A673 (cell line): ENCODE measurements at regions not wholly inside any gene's neighbourhood (a gene's known extent, or its start where the extent isn't known, plus 50 kb on each side); places are given as distances from the start of the nearest gene placed in this dataset.

Source experiments
- BruUV-seq: library from RNA; stranded (reverse); fragments of 400-500 nt; replicated peaks from 2 replicates; lab custom pipeline; 2021; lab: Mats Ljungman, UMichigan
- CTCF ChIA-PET: fragments of 300-600 bp; sonication (Branson Sonifier 250); formaldehyde crosslinking; loops from one replicate; lab custom pipeline; 2022; ENCODE audit warnings: antibody characterized with exemption; lab: Charles Lee
- POLR2A ChIA-PET: fragments of 300-600 bp; sonication (Branson Sonifier 250); formaldehyde crosslinking; loops from one replicate; lab custom pipeline; 2022; ENCODE audit warnings: antibody characterized with exemption; ENCODE audit not compliant: low non-redundant PET; lab: Charles Lee
- DNase-seq: peaks from one replicate; pipeline ENCODE4 v3.0.0-alpha.2; 2015; ENCODE audit warnings: low spot score
- H3K27ac ChIP-seq: fragments of 200-600 bp; sonication (generic); 2 replicates; pipeline ENCODE4 v1.5.1; 2016; ENCODE audit warnings: mixed run types, low read depth, mild to moderate bottlenecking, mixed read lengths, antibody characterized with exemption, low read length; ENCODE audit not compliant: poor library complexity, severe bottlenecking
- H3K27me3 ChIP-seq: fragments of 200-600 bp; sonication (generic); replicated peaks from 2 replicates; pipeline ENCODE4 v1.6.1; 2017; ENCODE audit warnings: mixed run types, low read depth, mild to moderate bottlenecking, mixed read lengths, antibody characterized with exemption, low read length; ENCODE audit not compliant: insufficient read depth, poor library complexity
- H3K36me3 ChIP-seq: fragments of 200-600 bp; sonication (generic); 2 replicates; pipeline ENCODE4 v1.6.1; 2016; ENCODE audit warnings: mixed run types, mild to moderate bottlenecking, mixed read lengths, antibody characterized with exemption, low read length; ENCODE audit not compliant: insufficient read depth, poor library complexity, severe bottlenecking
- H3K4me1 ChIP-seq: fragments of 200-600 bp; sonication (generic); 2 replicates; pipeline ENCODE4 v1.6.1; 2017; ENCODE audit warnings: mixed run types, mild to moderate bottlenecking, mixed read lengths, antibody characterized with exemption, low read length; ENCODE audit not compliant: insufficient read depth, poor library complexity, severe bottlenecking
- H3K4me3 ChIP-seq: fragments of 200-600 bp; sonication (generic); 2 replicates; pipeline ENCODE4 v1.5.1; 2016; ENCODE audit warnings: low read depth, mixed run types, mild to moderate bottlenecking, mixed read lengths, low read length; ENCODE audit not compliant: poor library complexity, severe bottlenecking
- H3K9me3 ChIP-seq: fragments of 200-600 bp; sonication (generic); 2 replicates; pipeline ENCODE4 v1.6.1; 2016; ENCODE audit warnings: mixed run types, low read depth, mild to moderate bottlenecking, mixed read lengths, antibody characterized with exemption, low read length; ENCODE audit not compliant: poor library complexity, severe bottlenecking
- EZH2 ChIP-seq: fragments of 200-600 bp; sonication (generic); IDR thresholded peaks from 2 replicates; pipeline ENCODE4 v1.6.1; 2017; ENCODE audit warnings: borderline replicate concordance, low read depth, mild to moderate bottlenecking, mixed read lengths, antibody characterized with exemption, low read length; ENCODE audit not compliant: poor library complexity, severe bottlenecking
- intact Hi-C: fragments of 100-400 bp; cut with micrococcal nuclease; formaldehyde crosslinking; loops from one replicate; pipeline ENCODE4 v1.10.0; 2022; ENCODE audit not compliant: unreplicated experiment
- TF ChIP-seq, protein P1 (sequence below): fragments of 300-800, 200-600 bp; sonication (generic); conservative IDR thresholded peaks from 2 replicates; pipeline ENCODE4 v1.5.1; 2017; ENCODE audit warnings: low read depth, mild to moderate bottlenecking, antibody characterized with exemption, low read length, moderate library complexity, mixed read lengths

GRCh38 chr11:43580735-43581369, 99.7 kb upstream of the HSD17B12 start:
- intact Hi-C loops: loop anchor here (5.0 kb wide), 1 partner anchor 41 kb away; no protein-coding TSS in a partner anchor
- Histone ChIP-seq H3K9me3 (no peaks in the 10 kb centered on the region), H3K27me3 (peaks cover 98% of the 10 kb centered on the region), H3K27ac (no peak overlapping the region), H3K4me1 (peaks cover 41% of the 10 kb centered on the region), H3K4me3 (peak overlapping the region; percentile 35), H3K36me3 (no peaks in the 10 kb centered on the region)
- BruUV-seq: no TSS peak
- peak; percentile 73 for DNase-seq
- ChIA-PET CTCF (interaction anchor here (1.0 kb wide), 1 partner anchor 271 kb away, joined by 4 read pairs; no protein-coding TSS in a partner anchor), POLR2A (no interaction called here)
- TF ChIP-seq, protein P1, sequence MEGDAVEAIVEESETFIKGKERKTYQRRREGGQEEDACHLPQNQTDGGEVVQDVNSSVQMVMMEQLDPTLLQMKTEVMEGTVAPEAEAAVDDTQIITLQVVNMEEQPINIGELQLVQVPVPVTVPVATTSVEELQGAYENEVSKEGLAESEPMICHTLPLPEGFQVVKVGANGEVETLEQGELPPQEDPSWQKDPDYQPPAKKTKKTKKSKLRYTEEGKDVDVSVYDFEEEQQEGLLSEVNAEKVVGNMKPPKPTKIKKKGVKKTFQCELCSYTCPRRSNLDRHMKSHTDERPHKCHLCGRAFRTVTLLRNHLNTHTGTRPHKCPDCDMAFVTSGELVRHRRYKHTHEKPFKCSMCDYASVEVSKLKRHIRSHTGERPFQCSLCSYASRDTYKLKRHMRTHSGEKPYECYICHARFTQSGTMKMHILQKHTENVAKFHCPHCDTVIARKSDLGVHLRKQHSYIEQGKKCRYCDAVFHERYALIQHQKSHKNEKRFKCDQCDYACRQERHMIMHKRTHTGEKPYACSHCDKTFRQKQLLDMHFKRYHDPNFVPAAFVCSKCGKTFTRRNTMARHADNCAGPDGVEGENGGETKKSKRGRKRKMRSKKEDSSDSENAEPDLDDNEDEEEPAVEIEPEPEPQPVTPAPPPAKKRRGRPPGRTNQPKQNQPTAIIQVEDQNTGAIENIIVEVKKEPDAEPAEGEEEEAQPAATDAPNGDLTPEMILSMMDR: no peak
- peak; percentile 97 for TF ChIP-seq EZH2

- peak overlapping the region; percentile 35 for H3K4me3 ChIP-seq
- H3K36me3 ChIP-seq: no peaks in the 10 kb centered on the region
- no peak for DNase-seq
- peaks cover 95% of the 10 kb centered on the region for H3K27me3 ChIP-seq
- intact Hi-C loops: loop anchor here (5.0 kb wide), 1 partner anchor 41 kb away; no protein-coding TSS in a partner anchor
- no peaks in the 10 kb centered on the region for H3K9me3 ChIP-seq
- H3K4me1 ChIP-seq: peaks cover 35% of the 10 kb centered on the region
- no TSS peak for BruUV-seq
- ChIA-PET POLR2A (interaction anchor here (0.5 kb wide), 1 partner anchor 156 kb away, joined by 10 read pairs; no protein-coding TSS in a partner anchor), CTCF (interaction anchor here (0.7 to 1.5 kb wide), 3 partner anchors 14 to 270 kb away, joined by 4 to 5 read pairs (median 4); no protein-coding TSS in a partner anchor)
- no peak overlapping the region for H3K27ac ChIP-seq
- TF ChIP-seq EZH2: no peak
- TF ChIP-seq, protein P1: no peak
Observed at GRCh38 chr11:43581370-43582023, 99.0 kb upstream of the HSD17B12 start.

DNA sequence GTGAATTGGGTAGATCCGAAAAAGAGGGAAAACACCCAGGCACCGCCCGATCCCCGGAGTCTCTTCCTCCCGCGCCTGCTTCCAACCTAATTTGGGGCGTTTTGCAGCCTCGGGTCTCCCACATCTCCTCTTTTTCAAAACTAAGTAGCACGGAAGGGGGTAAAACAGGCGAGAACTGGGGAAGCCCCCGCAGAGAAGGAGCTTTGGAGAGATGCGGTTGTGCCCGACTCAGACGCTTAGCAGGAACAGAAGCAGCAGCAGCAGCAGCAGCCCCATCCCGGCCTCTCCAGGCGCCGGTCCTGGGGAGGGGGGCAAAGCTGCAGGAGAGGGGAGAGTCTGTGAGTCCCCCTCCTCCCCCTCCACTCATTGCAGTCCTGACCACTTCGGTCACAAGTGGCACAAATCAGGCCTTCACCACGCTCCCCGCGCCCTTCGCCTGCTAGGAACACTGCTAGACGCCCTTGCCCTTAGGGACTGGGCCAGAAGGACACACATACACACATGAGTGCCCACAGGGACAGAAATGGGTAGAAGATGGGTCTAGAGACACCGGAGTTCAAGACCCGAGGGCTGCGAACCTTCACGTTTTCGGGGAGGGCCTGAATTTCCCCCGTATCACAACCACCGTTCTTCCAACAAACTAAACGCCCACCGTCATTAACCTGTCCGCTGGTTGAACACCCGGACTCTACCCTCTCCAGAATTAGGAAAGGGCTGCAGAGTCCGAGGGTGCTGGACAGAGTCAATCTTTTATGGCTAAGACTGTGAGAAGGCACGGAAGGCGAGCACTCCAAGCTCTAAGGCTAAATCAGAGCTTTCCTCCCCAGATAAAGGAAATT, 98.3 kb upstream of the HSD17B12 start:
- DNase-seq: no peak
- BruUV-seq: no TSS peak
- TF ChIP-seq, protein P1: no peak
- peak; percentile 79 for TF ChIP-seq EZH2
- ChIA-PET POLR2A (interaction anchor here (0.5 to 0.6 kb wide), 2 partner anchors 155 to 571 kb away, joined by 3 to 10 read pairs; no protein-coding TSS in a partner anchor), CTCF (interaction anchor here (0.7 to 1.5 kb wide), 2 partner anchors 15 to 220 kb away, joined by 4 to 5 read pairs; no protein-coding TSS in a partner anchor)
- no peak overlapping the region for H3K4me3 ChIP-seq
- H3K9me3 ChIP-seq: no peaks in the 10 kb centered on the region
- intact Hi-C loops: loop anchor here (5.0 kb wide), 1 partner anchor 40 kb away; no protein-coding TSS in a partner anchor
- no peaks in the 10 kb centered on the region for H3K36me3 ChIP-seq
- H3K4me1 ChIP-seq: peaks cover 29% of the 10 kb centered on the region
- H3K27me3 ChIP-seq: peaks cover 92% of the 10 kb centered on the region
- H3K27ac ChIP-seq: no peak overlapping the region
